ENCODE measurements at regions not wholly inside any gene's neighbourhood (a gene's known extent, or its start where the extent isn't known, plus 50 kb on each side); places are given as distances from the start of the nearest gene placed in this dataset.

GRCh38 chr12:60844101-60844500 is 1248.3 kb downstream of the SLC16A7 start:
- no peaks in the 10 kb centered on the region for H3K27me3 ChIP-seq (ENCODE audit: insufficient read depth, low read length, poor library complexity, severe bottlenecking)

DNA sequence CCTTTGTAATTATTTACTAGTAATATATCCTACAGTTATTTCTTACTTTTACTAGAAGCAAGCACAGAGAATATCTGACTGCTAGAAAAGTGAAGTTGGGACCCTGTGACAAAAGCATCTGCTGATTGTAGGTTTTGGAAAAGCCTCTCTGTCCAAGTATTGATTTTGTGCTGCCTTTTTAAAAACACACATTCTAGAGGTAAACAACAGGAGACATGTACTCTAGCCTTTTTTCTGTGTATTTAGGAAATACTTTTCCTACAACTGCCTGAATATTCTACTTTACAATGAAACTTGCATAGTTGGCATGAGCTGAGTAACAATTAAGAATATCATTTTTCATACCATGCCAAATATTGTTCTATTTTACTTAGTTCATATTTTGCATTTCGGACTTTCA is 1249.0 kb downstream of the SLC16A7 start:
- Histone ChIP-seq H3K36me3 (ENCODE audit: insufficient read depth, low read length) (no peaks in the 10 kb centered on the region), H3K9ac (ENCODE audit: low read depth, low read length, poor library complexity, severe bottlenecking) (no peak overlapping the region), H3K4me3 (ENCODE audit: low read length, poor library complexity, severe bottlenecking) (no peak overlapping the region), H3K9me2 (replicated peaks; ENCODE audit: low read depth, low read length) (no peaks in the 10 kb centered on the region), H3K27me3 (ENCODE audit: insufficient read depth, low read length, poor library complexity, severe bottlenecking) (no peaks in the 10 kb centered on the region), H4K20me1 (ENCODE audit: insufficient read depth, low read length, poor library complexity, severe bottlenecking) (no peaks in the 10 kb centered on the region), H3K79me2 (ENCODE audit: insufficient read depth, low read length) (no peaks in the 10 kb centered on the region), H3K4me1 (ENCODE audit: insufficient read depth, low read length, poor library complexity, severe bottlenecking) (no peaks in the 10 kb centered on the region), H3K9me3 (ENCODE audit: insufficient read depth, low read depth, low read length) (no peaks in the 10 kb centered on the region), H3F3A (ENCODE audit: low read depth) (no peaks in the 10 kb centered on the region), H3K4me2 (ENCODE audit: low read depth, low read length, poor library complexity, severe bottlenecking) (no peak overlapping the region), H2AFZ (ENCODE audit: low read length) (no peak overlapping the region)
- TF ChIP-seq CTCF (conservative IDR thresholded peaks at IDR 0.05; ENCODE audit: low read length) (no peak), EZH2phosphoT487 (IDR thresholded peaks at IDR 0.05; ENCODE audit: borderline replicate concordance) (no peak)

More at GRCh38 chr12:60844101-60844500, 1248.3 kb downstream of the SLC16A7 start:
- Histone ChIP-seq H3K9ac (ENCODE audit: low read depth, low read length, poor library complexity, severe bottlenecking) (no peak overlapping the region), H4K20me1 (ENCODE audit: insufficient read depth, low read length, poor library complexity, severe bottlenecking) (no peaks in the 10 kb centered on the region), H2AFZ (ENCODE audit: low read length) (no peak overlapping the region), H3K9me3 (ENCODE audit: insufficient read depth, low read depth, low read length) (no peaks in the 10 kb centered on the region), H3K79me2 (ENCODE audit: insufficient read depth, low read length) (no peaks in the 10 kb centered on the region), H3K4me1 (ENCODE audit: insufficient read depth, low read length, poor library complexity, severe bottlenecking) (no peaks in the 10 kb centered on the region), H3K9me2 (replicated peaks; ENCODE audit: low read depth, low read length) (no peaks in the 10 kb centered on the region), H3K4me3 (ENCODE audit: low read length, poor library complexity, severe bottlenecking) (no peak overlapping the region), H3K4me2 (ENCODE audit: low read depth, low read length, poor library complexity, severe bottlenecking) (no peak overlapping the region), H3F3A (ENCODE audit: low read depth) (no peaks in the 10 kb centered on the region), H3K36me3 (ENCODE audit: insufficient read depth, low read length) (no peaks in the 10 kb centered on the region)
- no peak for TF ChIP-seq EZH2phosphoT487 (IDR thresholded peaks at IDR 0.05; ENCODE audit: borderline replicate concordance)
- no peak for TF ChIP-seq CTCF (conservative IDR thresholded peaks at IDR 0.05; ENCODE audit: low read length)

DNA sequence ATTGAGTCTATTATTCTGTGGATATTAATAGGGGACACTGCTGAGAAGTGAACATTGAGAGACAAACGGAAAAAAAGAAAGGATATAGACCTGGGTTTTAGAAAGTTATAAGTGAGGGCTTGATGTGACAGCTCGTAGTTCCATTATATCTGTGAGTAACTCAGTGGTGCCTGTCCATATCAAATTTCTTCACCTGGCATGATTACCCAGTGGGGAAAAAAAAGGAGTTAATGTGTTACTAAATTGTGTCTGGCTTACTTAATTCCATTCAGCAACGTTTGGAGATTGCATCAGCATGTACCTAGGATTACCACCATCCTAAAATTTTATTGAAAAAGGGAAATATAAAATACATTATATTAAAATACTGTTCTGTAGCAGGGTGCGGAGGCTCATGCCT is 1249.9 kb downstream of the SLC16A7 start:
- TF ChIP-seq CTCF (conservative IDR thresholded peaks at IDR 0.05; ENCODE audit: low read length) (no peak), EZH2phosphoT487 (IDR thresholded peaks at IDR 0.05; ENCODE audit: borderline replicate concordance) (no peak)
- no peaks in the 10 kb centered on the region for H3K4me1 ChIP-seq (ENCODE audit: insufficient read depth, low read length, poor library complexity, severe bottlenecking)
- no peak overlapping the region for H2AFZ ChIP-seq (ENCODE audit: low read length)
- no peaks in the 10 kb centered on the region for H3F3A ChIP-seq (ENCODE audit: low read depth)
- H3K9me2 ChIP-seq (replicated peaks; ENCODE audit: low read depth, low read length), result no peaks in the 10 kb centered on the region
- H3K4me3 ChIP-seq (ENCODE audit: low read length, poor library complexity, severe bottlenecking), result no peak overlapping the region
- no peaks in the 10 kb centered on the region for H3K79me2 ChIP-seq (ENCODE audit: insufficient read depth, low read length)
- H3K9me3 ChIP-seq (ENCODE audit: insufficient read depth, low read depth, low read length), result no peaks in the 10 kb centered on the region
- H4K20me1 ChIP-seq (ENCODE audit: insufficient read depth, low read length, poor library complexity, severe bottlenecking), result no peaks in the 10 kb centered on the region
- H3K4me2 ChIP-seq (ENCODE audit: low read depth, low read length, poor library complexity, severe bottlenecking), result no peak overlapping the region
- H3K36me3 ChIP-seq (ENCODE audit: insufficient read depth, low read length), result no peaks in the 10 kb centered on the region
- no peak overlapping the region for H3K9ac ChIP-seq (ENCODE audit: low read depth, low read length, poor library complexity, severe bottlenecking)
- no peaks in the 10 kb centered on the region for H3K27me3 ChIP-seq (ENCODE audit: insufficient read depth, low read length, poor library complexity, severe bottlenecking)

Measured in Loucy (cell line).